HCT116 (cell line): ENCODE measurements at regions not wholly inside any gene's neighbourhood (a gene's known extent, or its start where the extent isn't known, plus 50 kb on each side); places are given as distances from the start of the nearest gene placed in this dataset.

Experiments
- CTCF ChIP-seq, 3 experiments: fragments of 200-600 bp in 1 of 3; sonication (generic) in 1 of 3; IDR thresholded peaks in 2 of 3; conservative IDR thresholded peaks in 1 of 3; 2 replicates each; pipeline ENCODE4 v1.5.1; 2012 to 2017; ENCODE audit warnings: low read depth in 2 of 3, low read length in 2 of 3, antibody characterized with exemption in 1 of 3, borderline replicate concordance in 1 of 3, control low read depth in 1 of 3, mild to moderate bottlenecking in 1 of 3, mixed read lengths in 1 of 3, mixed run types in 1 of 3, moderate library complexity in 1 of 3; ENCODE audit not compliant: insufficient read depth in 1 of 3
- POLR2AphosphoS5 ChIP-seq: IDR thresholded peaks from 2 replicates; pipeline ENCODE4 v1.6.1; 2011; ENCODE audit warnings: mild to moderate bottlenecking, low read depth, low read length, moderate library complexity
- SIN3A ChIP-seq: IDR thresholded peaks from 2 replicates; pipeline ENCODE4 v1.6.1; 2012; ENCODE audit warnings: low read depth
- SP1 ChIP-seq: IDR thresholded peaks from 2 replicates; pipeline ENCODE4 v1.6.1; 2012; ENCODE audit warnings: low read depth

DNA sequence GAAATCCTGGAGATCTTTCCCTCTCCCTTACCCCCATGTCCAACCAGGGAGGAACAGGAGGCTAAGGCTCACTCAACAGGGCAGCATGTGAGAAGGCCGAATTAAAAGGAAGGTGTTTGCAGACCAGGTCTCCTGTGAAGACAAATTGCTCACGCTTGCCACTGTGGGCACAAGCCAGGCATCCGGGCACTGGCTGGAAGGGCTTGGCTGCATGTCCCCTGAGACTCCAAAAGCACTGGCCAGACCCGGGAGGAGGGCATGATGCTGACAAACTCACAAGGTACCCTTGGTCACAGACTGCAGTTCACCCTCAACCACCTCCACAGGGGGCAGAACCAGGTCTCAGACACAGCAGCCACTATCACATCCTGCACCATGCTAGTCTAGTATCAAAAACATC is 113.7 kb upstream of the NSMCE3 start:
- no peak for TF ChIP-seq SIN3A
- no peak for TF ChIP-seq CTCF (IDR thresholded peaks at IDR 0.05 in 2 of 3, conservative IDR thresholded peaks at IDR 0.05 in 1 of 3; ENCODE audit: borderline replicate concordance in 1 of 3, insufficient read depth in 1 of 3, low read depth in 2 of 3, low read length in 2 of 3)
- no peak for TF ChIP-seq POLR2AphosphoS5
- no peak for TF ChIP-seq SP1
